ENCODE measurements at regions not wholly inside any gene's neighbourhood (a gene's known extent, or its start where the extent isn't known, plus 50 kb on each side); places are given as distances from the start of the nearest gene placed in this dataset.

GRCh38 chr11:112722148-112722547 is 239.1 kb upstream of the NCAM1 start:
- TF ChIP-seq POLR2A (IDR thresholded peaks at IDR 0.05; ENCODE audit: low read depth, low read length) (no peak), CTCF (IDR thresholded peaks at IDR 0.05; ENCODE audit: extremely low read depth in 1 of 2, insufficient read depth in 1 of 2, low read depth in 1 of 2, low read length in 2 of 2) (no peak), JUN (IDR thresholded peaks at IDR 0.05; ENCODE audit: borderline replicate concordance, insufficient read depth, insufficient read length, low read depth) (no peak), POLR2AphosphoS5 (IDR thresholded peaks at IDR 0.05; ENCODE audit: insufficient read depth, low read depth, low read length) (no peak), EZH2 (IDR thresholded peaks at IDR 0.05; ENCODE audit: borderline replicate concordance, low read depth, low read length, severe bottlenecking) (no peak), FOS (IDR thresholded peaks at IDR 0.05; ENCODE audit: borderline replicate concordance, insufficient read depth, low read length) (no peak), MYC (IDR thresholded peaks at IDR 0.05; ENCODE audit: low read depth, low read length) (no peak), GATA2 (IDR thresholded peaks at IDR 0.05; ENCODE audit: insufficient read depth, insufficient read length, low read depth, low read length) (no peak)
- TF ChIP-seq, protein P1, sequence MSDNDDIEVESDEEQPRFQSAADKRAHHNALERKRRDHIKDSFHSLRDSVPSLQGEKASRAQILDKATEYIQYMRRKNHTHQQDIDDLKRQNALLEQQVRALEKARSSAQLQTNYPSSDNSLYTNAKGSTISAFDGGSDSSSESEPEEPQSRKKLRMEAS (IDR thresholded peaks at IDR 0.05; ENCODE audit: insufficient read depth, insufficient read length): no peak
